HG02981 (cell line): ENCODE measurements at regions not wholly inside any gene's neighbourhood (a gene's known extent, or its start where the extent isn't known, plus 50 kb on each side); places are given as distances from the start of the nearest gene placed in this dataset.

Experiments
- ATAC-seq: cut with Tn5 transposase; IDR thresholded peaks from one replicate; pipeline ENCODE4 v1.9.1; 2021; ENCODE audit warnings: mild to moderate bottlenecking, moderate library complexity; ENCODE audit not compliant: unreplicated experiment

- ATAC-seq: no peak
Observed at GRCh38 chr2:4673025-4673489, 969.7 kb downstream of the DCDC2C start.

GRCh38 chr2:4674007-4674406 is 970.6 kb downstream of the DCDC2C start:
- ATAC-seq: no peak

GRCh38 chr2:4675295-4675694 is 971.9 kb downstream of the DCDC2C start:
- no peak for ATAC-seq

DNA sequence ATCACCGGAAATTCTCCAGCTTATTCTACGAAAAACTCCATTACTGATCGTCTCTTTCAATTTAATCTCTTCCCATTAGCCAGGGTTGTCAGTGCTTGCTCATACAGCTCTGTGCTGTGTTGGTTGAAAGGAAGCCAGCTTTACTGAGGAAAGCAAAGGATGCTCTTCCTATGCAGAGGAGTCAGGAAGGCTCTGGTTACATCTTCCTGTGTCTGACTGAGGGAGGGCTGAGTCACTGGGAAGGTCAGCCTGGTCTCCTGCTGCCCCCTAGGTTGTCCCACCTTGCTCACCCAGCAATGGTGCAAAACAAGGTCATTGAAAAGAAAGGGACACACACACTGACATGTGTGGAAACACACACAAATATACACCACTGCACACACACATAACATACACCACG is 975.6 kb downstream of the DCDC2C start:
- no peak for ATAC-seq

DNA sequence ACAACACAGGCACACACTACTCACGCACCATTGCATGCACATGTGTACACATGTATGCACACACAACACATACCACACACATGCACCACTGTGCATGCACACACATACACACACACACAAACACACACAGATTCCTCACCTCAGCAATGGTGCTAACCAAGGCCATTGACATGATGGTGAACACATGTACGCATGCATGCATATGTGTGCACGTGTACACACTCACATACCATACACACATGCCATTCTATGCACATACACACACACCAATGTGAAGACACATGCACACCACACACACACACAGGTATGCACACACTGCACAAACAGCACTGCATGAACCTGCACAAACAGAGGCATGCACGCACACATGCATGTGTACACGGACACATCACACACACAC is 976.0 kb downstream of the DCDC2C start:
- ATAC-seq: no peak

- no peak for ATAC-seq
Observed at GRCh38 chr2:4684921-4685320, 981.5 kb downstream of the DCDC2C start.

- ATAC-seq: no peak
Observed at GRCh38 chr2:4690913-4691312, 987.5 kb downstream of the DCDC2C start.

DNA sequence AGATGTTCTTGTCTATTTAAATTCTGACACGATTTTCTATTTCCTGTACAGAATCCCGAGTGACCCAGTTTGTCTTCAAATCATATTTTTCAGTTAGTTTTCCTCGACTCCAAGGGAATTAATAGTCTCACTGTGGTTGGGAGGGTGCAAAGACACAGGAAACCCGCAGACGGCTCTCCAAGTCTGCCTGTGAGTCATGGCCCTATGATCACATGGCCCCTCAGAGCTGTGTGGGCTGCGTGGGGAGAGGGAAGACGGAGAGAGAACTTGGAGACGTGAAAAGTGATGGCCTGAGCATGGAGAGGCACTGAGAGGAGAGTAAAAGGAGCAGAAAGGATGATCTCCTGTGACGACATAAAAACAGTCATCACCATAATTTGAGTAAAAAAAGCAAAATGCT is 989.9 kb downstream of the DCDC2C start:
- no peak for ATAC-seq

DNA sequence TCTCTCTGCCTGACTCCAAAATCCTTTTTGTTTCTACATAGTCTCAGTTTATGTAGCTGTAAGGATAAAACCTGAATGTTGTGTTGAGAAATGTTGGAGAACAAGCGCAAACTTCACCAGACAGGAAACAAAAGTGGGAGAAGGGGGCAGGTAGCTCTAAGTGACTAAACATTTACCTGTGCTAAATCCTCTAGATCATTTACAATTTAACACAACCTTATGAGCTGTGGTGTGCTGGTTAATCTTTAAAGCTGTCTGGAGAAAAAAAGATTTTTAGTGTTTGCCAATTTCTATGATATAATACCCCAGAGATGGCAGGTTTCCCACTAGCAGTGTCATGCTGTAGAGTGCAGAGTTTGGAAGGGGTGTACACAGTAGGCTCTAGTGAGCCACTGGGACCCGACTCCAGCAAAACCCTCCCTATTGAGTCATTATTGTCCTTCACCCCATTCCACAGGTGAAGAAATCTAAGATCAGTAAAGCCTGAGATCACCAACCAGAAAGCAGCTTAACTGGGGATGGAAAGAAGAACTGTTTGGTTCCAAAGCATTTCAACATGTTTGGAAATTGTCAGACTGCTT is 992.0 kb downstream of the DCDC2C start:
- ATAC-seq: no peak

DNA sequence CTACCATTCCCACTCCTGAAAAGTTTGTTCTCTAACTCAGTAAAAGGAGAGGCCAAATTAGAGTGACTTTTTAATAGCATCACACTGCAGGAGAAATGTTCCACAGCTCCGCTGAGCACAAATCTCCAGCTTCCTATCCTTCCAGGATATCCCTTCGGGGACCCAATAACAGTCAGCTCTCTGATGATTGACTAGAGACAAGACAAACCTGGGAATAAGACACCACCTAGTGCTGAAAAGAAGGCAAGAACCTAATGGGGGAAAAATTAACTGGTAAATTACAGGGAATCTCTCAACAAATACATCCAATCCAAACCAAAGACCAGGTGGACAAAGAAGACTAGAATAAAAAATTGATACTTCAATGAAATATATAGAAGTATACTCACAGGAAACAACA is 977.1 kb upstream of the SOX11 start:
- no peak for ATAC-seq

DNA sequence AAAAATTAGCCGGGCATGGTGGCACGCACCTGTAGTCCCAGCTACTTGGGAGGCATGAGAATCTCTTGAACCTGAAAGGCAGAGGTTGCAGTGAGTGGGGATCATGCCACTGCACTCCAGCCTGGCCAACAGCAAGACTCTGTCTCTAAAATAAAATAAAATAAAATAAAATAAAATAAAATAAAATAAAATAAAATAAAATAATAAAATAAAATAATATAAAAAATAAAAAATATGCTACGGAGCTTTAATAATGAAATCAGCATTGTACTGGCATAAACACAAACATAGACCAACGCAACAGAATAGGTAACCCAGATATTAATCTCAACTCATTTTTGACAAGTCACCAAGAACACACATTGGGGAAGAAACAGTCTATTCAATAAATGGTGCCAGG is 973.4 kb upstream of the SOX11 start:
- ATAC-seq: no peak

GRCh38 chr2:4725618-4726017 is 966.6 kb upstream of the SOX11 start:
- ATAC-seq: no peak

DNA sequence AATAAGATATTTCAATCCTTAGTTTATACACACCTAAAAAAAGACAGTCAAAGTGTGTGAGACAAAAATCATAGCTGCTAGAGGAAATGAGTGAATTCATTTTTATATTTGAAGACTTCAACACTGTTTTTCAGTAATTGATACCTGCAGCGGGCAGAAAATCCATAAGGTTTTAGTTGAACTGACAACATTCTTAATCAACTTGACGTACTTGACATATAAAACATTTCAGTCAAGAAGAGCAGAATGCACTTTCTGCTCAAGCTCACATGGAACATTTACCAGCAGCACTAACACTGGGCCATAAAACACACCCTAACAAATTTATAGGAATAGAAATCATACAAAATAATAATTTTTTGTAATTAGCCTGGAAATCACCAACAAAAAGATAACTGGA is 959.6 kb upstream of the SOX11 start:
- no peak for ATAC-seq

DNA sequence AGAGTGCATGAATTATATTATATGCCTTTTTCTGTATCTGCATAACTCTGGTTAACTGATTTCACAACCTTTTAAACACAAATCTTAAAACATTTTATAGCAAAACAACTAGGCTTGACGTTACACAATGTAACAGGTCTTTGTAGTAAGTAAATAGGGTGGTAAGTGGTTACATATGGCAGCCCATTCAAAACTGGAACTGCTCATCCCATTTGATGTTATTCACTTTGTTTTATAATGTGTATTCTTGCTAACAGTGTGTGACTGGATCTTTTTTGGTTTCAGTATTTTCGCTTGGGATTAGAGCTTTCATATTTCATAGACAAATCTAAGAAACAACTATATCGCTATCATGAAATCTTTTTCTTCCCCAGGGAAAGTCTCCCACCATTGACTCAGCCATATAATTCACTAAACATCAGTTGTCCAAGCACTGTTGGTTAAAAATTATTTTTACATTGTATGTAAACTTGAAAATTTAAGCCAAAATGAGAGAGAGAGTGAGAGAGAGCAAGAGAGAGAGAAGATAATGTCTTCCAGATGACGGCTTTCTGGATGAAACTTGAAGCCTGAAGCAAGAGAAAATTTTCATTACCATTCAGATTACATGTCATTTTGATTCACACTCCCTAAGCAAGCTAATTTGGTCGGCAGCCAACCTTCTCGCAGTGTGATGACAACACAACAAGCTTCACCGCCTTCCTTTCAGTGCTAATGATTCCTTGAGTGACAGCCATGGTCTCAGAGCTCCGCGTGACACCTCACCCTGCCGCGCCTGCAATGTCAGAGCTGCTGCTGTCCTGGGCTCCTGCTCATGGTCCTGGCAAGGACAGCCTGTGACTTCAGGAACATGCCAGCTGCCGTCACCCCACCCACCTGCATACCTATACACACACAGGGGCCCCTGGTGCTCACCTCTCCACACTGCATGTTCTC is 946.9 kb upstream of the SOX11 start:
- ATAC-seq: no peak

GRCh38 chr2:4753721-4754120 is 938.5 kb upstream of the SOX11 start:
- no peak for ATAC-seq

- no peak for ATAC-seq
Observed at GRCh38 chr2:4762951-4763376, 929.2 kb upstream of the SOX11 start.

- no peak for ATAC-seq
Observed at GRCh38 chr2:4765787-4766530, 926.2 kb upstream of the SOX11 start.

GRCh38 chr2:4775668-4776067 is 916.5 kb upstream of the SOX11 start:
- ATAC-seq: no peak

GRCh38 chr2:4780679-4781078 is 911.5 kb upstream of the SOX11 start:
- no peak for ATAC-seq

DNA sequence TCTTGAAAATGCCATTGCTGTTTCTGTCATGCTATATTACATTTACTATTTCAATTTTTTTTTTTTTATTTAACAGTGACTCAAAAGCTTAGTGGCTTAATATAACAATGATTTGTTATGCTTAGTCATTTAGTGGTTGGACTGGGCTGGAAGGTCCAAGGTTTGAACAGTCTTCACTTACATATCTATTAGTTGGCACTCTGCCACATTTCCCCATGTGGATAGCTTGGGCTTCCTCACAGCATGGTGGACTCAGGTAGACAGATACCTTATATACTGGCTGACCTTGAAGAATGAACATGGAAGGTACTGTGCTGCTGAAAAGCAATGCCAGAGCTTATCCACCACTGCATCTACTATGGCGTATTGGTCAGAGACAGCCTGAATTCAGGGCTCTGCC is 909.5 kb upstream of the SOX11 start:
- no peak for ATAC-seq

GRCh38 chr2:4791488-4791887 is 900.7 kb upstream of the SOX11 start:
- ATAC-seq: no peak

- no peak for ATAC-seq
Observed at GRCh38 chr2:4792126-4792525, 900.1 kb upstream of the SOX11 start.
